ENCODE measurements at regions not wholly inside any gene's neighbourhood (a gene's known extent, or its start where the extent isn't known, plus 50 kb on each side); places are given as distances from the start of the nearest gene placed in this dataset.

- H3K9me3 ChIP-seq: no peaks in the 10 kb centered on the region
- H3K4me3 ChIP-seq: no peak overlapping the region
- WGBS (ENCODE audit: insufficient coverage, low coverage, low lambda C conversion rate, missing lambda C conversion rate): 75% methylated on average over 1 of the region's 1 CpG
- H3K36me3 ChIP-seq: no peaks in the 10 kb centered on the region
- no peak for DNase-seq
- no peak overlapping the region for H3K27ac ChIP-seq
- H3K27me3 ChIP-seq: no peaks in the 10 kb centered on the region
- TF ChIP-seq CTCF (IDR thresholded peaks at IDR 0.05): no peak
- TF ChIP-seq POLR2A (IDR thresholded peaks at IDR 0.05): no peak
- peaks cover 0 to 16% (median 0%) of the 10 kb centered on the region in 4 donors for H3K4me1 ChIP-seq
- ATAC-seq: no peak
- intact Hi-C loops (cut with DNase I): no loop called here
These were observed 492.7 kb downstream of the PIK3C3 start for GRCh38 chr18:42447688-42448087.

- Histone ChIP-seq H3K9me3 (no peaks in the 10 kb centered on the region), H3K36me3 (no peaks in the 10 kb centered on the region), H3K4me1 (no peaks in the 10 kb centered on the region), H3K27me3 (no peaks in the 10 kb centered on the region), H3K27ac (no peak overlapping the region), H3K4me3 (no peak overlapping the region)
- no peak for DNase-seq
- TF ChIP-seq CTCF (IDR thresholded peaks at IDR 0.05) (no peak), POLR2A (IDR thresholded peaks at IDR 0.05) (no peak)
- WGBS (ENCODE audit: insufficient coverage, low coverage, low lambda C conversion rate, missing lambda C conversion rate): 36% methylated on average over 2 of the region's 2 CpGs
- intact Hi-C loops (cut with DNase I): no loop called here
- ATAC-seq: no peak
These were observed 503.2 kb downstream of the PIK3C3 start for GRCh38 chr18:42458226-42458625.

GRCh38 chr18:42459873-42460272 is 504.8 kb downstream of the PIK3C3 start:
- 89% methylated on average over 2 of the region's 2 CpGs for WGBS (ENCODE audit: insufficient coverage, low coverage, low lambda C conversion rate, missing lambda C conversion rate)
- ATAC-seq (no peak), DNase-seq (no peak)
- TF ChIP-seq POLR2A (IDR thresholded peaks at IDR 0.05): no peak
- no peak for TF ChIP-seq CTCF (IDR thresholded peaks at IDR 0.05)
- intact Hi-C loops (cut with DNase I): no loop called here
- Histone ChIP-seq H3K27ac (no peak overlapping the region), H3K4me3 (no peak overlapping the region), H3K4me1 (no peaks in the 10 kb centered on the region), H3K36me3 (no peaks in the 10 kb centered on the region), H3K27me3 (no peaks in the 10 kb centered on the region), H3K9me3 (no peaks in the 10 kb centered on the region)

- Histone ChIP-seq H3K36me3 (no peaks in the 10 kb centered on the region), H3K27me3 (no peaks in the 10 kb centered on the region), H3K4me3 (no peak overlapping the region), H3K4me1 (no peaks in the 10 kb centered on the region), H3K27ac (no peak overlapping the region), H3K9me3 (no peaks in the 10 kb centered on the region)
- DNase-seq (no peak), ATAC-seq (no peak)
- 79% methylated on average over 1 of the region's 1 CpG for WGBS (ENCODE audit: insufficient coverage, low coverage, low lambda C conversion rate, missing lambda C conversion rate)
- intact Hi-C loops (cut with DNase I): no loop called here
- TF ChIP-seq CTCF (IDR thresholded peaks at IDR 0.05): no peak
- TF ChIP-seq POLR2A (IDR thresholded peaks at IDR 0.05): no peak
These were observed 516.9 kb downstream of the PIK3C3 start for GRCh38 chr18:42471885-42472284.

- no peaks in the 10 kb centered on the region for H3K27me3 ChIP-seq
- whole genome bisulfite sequencing (ENCODE audit: insufficient coverage, low coverage, low lambda C conversion rate, missing lambda C conversion rate): 39% methylated on average over 6 of the region's 6 CpGs
- no peaks in the 10 kb centered on the region for H3K36me3 ChIP-seq
- DNase-seq: peak in 1 of 3 donors; percentile 47
- no peak overlapping the region for H3K4me3 ChIP-seq
- H3K27ac ChIP-seq: peak overlapping the region in 1 of 3 donors; percentile 18
- intact Hi-C loops (cut with DNase I): no loop called here
- ATAC-seq: peak in 3 of 4 donors; percentile 50 to 78 (median 52)
- H3K9me3 ChIP-seq: no peaks in the 10 kb centered on the region
- TF ChIP-seq CTCF (IDR thresholded peaks at IDR 0.05) (no peak), POLR2A (IDR thresholded peaks at IDR 0.05) (no peak)
- no peaks in the 10 kb centered on the region for H3K4me1 ChIP-seq
These were observed 518.6 kb downstream of the PIK3C3 start for GRCh38 chr18:42473611-42474010.
